PC-3 (cell line): ENCODE measurements at regions not wholly inside any gene's neighbourhood (a gene's known extent, or its start where the extent isn't known, plus 50 kb on each side); places are given as distances from the start of the nearest gene placed in this dataset.

Source experiments
- EZH2 ChIP-seq: fragments of 300-600 bp; sonication (generic); IDR thresholded peaks from one replicate; pipeline ENCODE4 v1.6.1; 2017; ENCODE audit warnings: antibody characterized with exemption, mild to moderate bottlenecking, low read length; ENCODE audit not compliant: unreplicated experiment
- EZH2phosphoT487 ChIP-seq: fragments of 300-600 bp; sonication (generic); IDR thresholded peaks from 2 replicates; pipeline ENCODE4 v1.6.1; 2018; ENCODE audit warnings: mild to moderate bottlenecking, antibody characterized with exemption, low read length, borderline replicate concordance
- TF ChIP-seq, protein P1 (sequence below): fragments of 300-600 bp; sonication (generic); conservative IDR thresholded peaks from 2 replicates; pipeline ENCODE4 v1.5.1; 2017; ENCODE audit warnings: antibody characterized with exemption, low read depth, mild to moderate bottlenecking, low read length

- TF ChIP-seq, protein P1, sequence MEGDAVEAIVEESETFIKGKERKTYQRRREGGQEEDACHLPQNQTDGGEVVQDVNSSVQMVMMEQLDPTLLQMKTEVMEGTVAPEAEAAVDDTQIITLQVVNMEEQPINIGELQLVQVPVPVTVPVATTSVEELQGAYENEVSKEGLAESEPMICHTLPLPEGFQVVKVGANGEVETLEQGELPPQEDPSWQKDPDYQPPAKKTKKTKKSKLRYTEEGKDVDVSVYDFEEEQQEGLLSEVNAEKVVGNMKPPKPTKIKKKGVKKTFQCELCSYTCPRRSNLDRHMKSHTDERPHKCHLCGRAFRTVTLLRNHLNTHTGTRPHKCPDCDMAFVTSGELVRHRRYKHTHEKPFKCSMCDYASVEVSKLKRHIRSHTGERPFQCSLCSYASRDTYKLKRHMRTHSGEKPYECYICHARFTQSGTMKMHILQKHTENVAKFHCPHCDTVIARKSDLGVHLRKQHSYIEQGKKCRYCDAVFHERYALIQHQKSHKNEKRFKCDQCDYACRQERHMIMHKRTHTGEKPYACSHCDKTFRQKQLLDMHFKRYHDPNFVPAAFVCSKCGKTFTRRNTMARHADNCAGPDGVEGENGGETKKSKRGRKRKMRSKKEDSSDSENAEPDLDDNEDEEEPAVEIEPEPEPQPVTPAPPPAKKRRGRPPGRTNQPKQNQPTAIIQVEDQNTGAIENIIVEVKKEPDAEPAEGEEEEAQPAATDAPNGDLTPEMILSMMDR = no peak
- no peak for TF ChIP-seq EZH2
- TF ChIP-seq EZH2phosphoT487 = no peak
Measured at GRCh38 chr6:21678990-21679389, 85.4 kb downstream of the SOX4 start.
